Dedifferentiated amniotic fluid mesenchymal stem cell (primary cell): ENCODE measurements at regions not wholly inside any gene's neighbourhood (a gene's known extent, or its start where the extent isn't known, plus 50 kb on each side); places are given as distances from the start of the nearest gene placed in this dataset.

Experiments
- DNase-seq: peaks from one replicate; pipeline ENCODE4 v3.0.0-alpha.2; 2016; ENCODE audit errors: extremely low spot score

- no peak for DNase-seq
Measured at GRCh38 chr9:88326936-88327335, 61.3 kb upstream of the SPIN1 start.

- no peak for DNase-seq
Measured at GRCh38 chr9:88326015-88326414, 62.2 kb upstream of the SPIN1 start.

GRCh38 chr9:88322906-88323566 is 65.2 kb upstream of the SPIN1 start:
- DNase-seq, result no peak

- no peak for DNase-seq
Measured at GRCh38 chr9:88321764-88322163, 66.5 kb upstream of the SPIN1 start.

- no peak for DNase-seq
Measured at GRCh38 chr9:88320748-88321415, 67.4 kb upstream of the SPIN1 start.

GRCh38 chr9:88319936-88320747 is 68.1 kb upstream of the SPIN1 start:
- no peak for DNase-seq

GRCh38 chr9:88313364-88314220 is 74.7 kb upstream of the SPIN1 start:
- DNase-seq, result no peak

- DNase-seq, result no peak
Measured at GRCh38 chr9:88312517-88313103, 75.6 kb upstream of the SPIN1 start.

GRCh38 chr9:88312045-88312444 is 76.2 kb upstream of the SPIN1 start:
- DNase-seq, result no peak

GRCh38 chr9:88310310-88310980 is 77.8 kb upstream of the SPIN1 start:
- DNase-seq, result no peak

GRCh38 chr9:88308831-88309560 is 79.2 kb upstream of the SPIN1 start:
- DNase-seq, result no peak

- DNase-seq, result no peak
Measured at GRCh38 chr9:88307136-88307535, 81.1 kb upstream of the SPIN1 start.

- DNase-seq, result peak; percentile 19
Measured at GRCh38 chr9:88303721-88304451, 84.4 kb upstream of the SPIN1 start.

- DNase-seq, result no peak
Measured at GRCh38 chr9:88302579-88303324, 85.5 kb upstream of the SPIN1 start.

- no peak for DNase-seq
Measured at GRCh38 chr9:88300556-88300955, 87.7 kb upstream of the SPIN1 start.

- DNase-seq, result no peak
Measured at GRCh38 chr9:88291856-88292255, 96.4 kb upstream of the SPIN1 start.

GRCh38 chr9:88291056-88291455 is 97.2 kb upstream of the SPIN1 start:
- no peak for DNase-seq

- DNase-seq, result no peak
Measured at GRCh38 chr9:88289532-88289931, 98.7 kb upstream of the SPIN1 start.

- no peak for DNase-seq
Measured at GRCh38 chr9:88287972-88288371, 100.3 kb upstream of the SPIN1 start.
